Osteoblast (primary cell): ENCODE measurements at regions not wholly inside any gene's neighbourhood (a gene's known extent, or its start where the extent isn't known, plus 50 kb on each side); places are given as distances from the start of the nearest gene placed in this dataset.

ENCODE experiments used
- DNase-seq: peaks from one replicate; pipeline ENCODE4 v3.0.0; 2011; ENCODE audit warnings: low spot score, mixed read lengths; ENCODE audit not compliant: insufficient read length; ENCODE audit errors: missing footprints
- H2AFZ ChIP-seq: 2 replicates; pipeline ENCODE4 v1.6.0; 2011; ENCODE audit warnings: mild to moderate bottlenecking, low read length
- H3K27ac ChIP-seq: 2 replicates; pipeline ENCODE4 v1.5.1; 2011; ENCODE audit warnings: mild to moderate bottlenecking, low read depth, low read length, moderate library complexity
- H3K27me3 ChIP-seq: 2 replicates; pipeline ENCODE4 v1.6.0; 2012; ENCODE audit warnings: mild to moderate bottlenecking, control low read depth, inconsistent platforms, low read length, moderate library complexity; ENCODE audit not compliant: insufficient read depth
- H3K36me3 ChIP-seq: 2 replicates; pipeline ENCODE4 v1.5.1; 2011; ENCODE audit warnings: mild to moderate bottlenecking, low read length, control low read depth, moderate library complexity; ENCODE audit not compliant: insufficient read depth
- H3K4me1 ChIP-seq: 2 replicates; pipeline ENCODE4 v1.5.1; 2011; ENCODE audit warnings: mild to moderate bottlenecking, low read length, control low read depth, moderate library complexity; ENCODE audit not compliant: insufficient read depth
- H3K4me2 ChIP-seq: 2 replicates; pipeline ENCODE4 v1.6.0; 2011; ENCODE audit warnings: mild to moderate bottlenecking, low read length; ENCODE audit not compliant: insufficient read depth
- H3K4me3 ChIP-seq: fragments of 200-600 bp; sonication (generic); 3 replicates; pipeline ENCODE4 v1.5.1; 2012; ENCODE audit warnings: mild to moderate bottlenecking, low read length, inconsistent platforms; ENCODE audit not compliant: insufficient read depth
- H3K79me2 ChIP-seq: 2 replicates; pipeline ENCODE4 v1.6.0; 2012; ENCODE audit warnings: mild to moderate bottlenecking, low read length, control low read depth, inconsistent platforms; ENCODE audit not compliant: insufficient read depth
- H3K9me3 ChIP-seq: 2 replicates; pipeline ENCODE4 v1.5.1; 2011; ENCODE audit warnings: low read depth, low read length, control low read depth
- H4K20me1 ChIP-seq: 2 replicates; pipeline ENCODE4 v1.6.0; 2012; ENCODE audit warnings: mild to moderate bottlenecking, low read length, control low read depth; ENCODE audit not compliant: insufficient read depth
- CTCF ChIP-seq: IDR thresholded peaks from 2 replicates; pipeline ENCODE4 v1.5.1; 2011; ENCODE audit warnings: mild to moderate bottlenecking, low read depth, low read length, moderate library complexity; ENCODE audit errors: extremely low read depth

GRCh38 chr10:57161157-57161556, 800.1 kb upstream of the ZWINT start:
- no peak for DNase-seq

GRCh38 chr10:57145548-57145947, 784.5 kb upstream of the ZWINT start:
- H3K4me2 ChIP-seq = no peak overlapping the region
- no peak overlapping the region for H3K27ac ChIP-seq
- no peak for TF ChIP-seq CTCF
- no peak overlapping the region for H3K4me3 ChIP-seq
- no peaks in the 10 kb centered on the region for H3K36me3 ChIP-seq
- no peaks in the 10 kb centered on the region for H3K27me3 ChIP-seq
- H3K79me2 ChIP-seq = no peaks in the 10 kb centered on the region
- H4K20me1 ChIP-seq = no peaks in the 10 kb centered on the region
- H3K9me3 ChIP-seq = peaks cover 4% of the 10 kb centered on the region
- no peak overlapping the region for H2AFZ ChIP-seq
- DNase-seq = no peak
- no peaks in the 10 kb centered on the region for H3K4me1 ChIP-seq

More at GRCh38 chr10:57161157-57161556, 800.1 kb upstream of the ZWINT start:
- no peak overlapping the region for H3K4me2 ChIP-seq
- H2AFZ ChIP-seq = no peak overlapping the region
- no peaks in the 10 kb centered on the region for H3K36me3 ChIP-seq
- H3K4me1 ChIP-seq = no peaks in the 10 kb centered on the region
- H3K27ac ChIP-seq = no peak overlapping the region
- no peaks in the 10 kb centered on the region for H3K9me3 ChIP-seq
- no peak for TF ChIP-seq CTCF
- no peak overlapping the region for H3K4me3 ChIP-seq
- H3K27me3 ChIP-seq = no peaks in the 10 kb centered on the region
- H3K79me2 ChIP-seq = no peaks in the 10 kb centered on the region
- H4K20me1 ChIP-seq = no peaks in the 10 kb centered on the region

DNA sequence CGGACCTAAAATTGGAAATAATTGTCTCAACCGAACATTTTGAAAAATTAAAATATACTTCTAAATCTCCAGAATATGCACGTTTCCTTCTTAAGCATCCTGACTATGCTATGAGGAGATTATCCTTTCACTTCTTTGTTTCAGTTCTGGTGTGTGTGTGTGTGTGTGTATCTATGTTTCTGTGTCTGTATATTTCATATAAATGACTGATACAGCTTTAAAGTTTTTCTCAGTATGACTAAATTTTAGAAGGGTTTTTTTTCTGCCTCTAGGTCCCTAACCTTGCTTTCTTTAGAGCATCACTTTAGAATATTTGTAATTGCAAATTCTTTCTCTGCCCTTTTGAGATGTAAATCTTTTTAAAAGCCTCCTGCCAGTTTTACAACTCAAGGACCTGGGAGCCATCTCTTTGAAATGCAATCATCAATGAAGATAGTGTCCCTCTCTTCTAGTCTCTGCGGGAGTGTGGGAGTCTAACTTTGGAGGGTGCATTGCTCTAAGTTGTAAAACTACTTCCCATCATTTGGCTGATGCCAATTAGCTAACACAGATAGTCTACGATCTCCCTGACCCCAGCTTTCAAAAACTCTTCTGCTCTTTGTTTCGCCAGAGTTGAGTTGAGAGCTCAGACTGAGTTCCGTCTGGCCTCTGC, 782.0 kb upstream of the ZWINT start:
- no peak overlapping the region for H3K4me3 ChIP-seq
- no peak overlapping the region for H2AFZ ChIP-seq
- no peak for DNase-seq
- peaks cover 4% of the 10 kb centered on the region for H3K9me3 ChIP-seq
- H3K36me3 ChIP-seq = no peaks in the 10 kb centered on the region
- TF ChIP-seq CTCF = no peak
- H3K27me3 ChIP-seq = no peaks in the 10 kb centered on the region
- no peak overlapping the region for H3K27ac ChIP-seq
- H3K4me1 ChIP-seq = no peaks in the 10 kb centered on the region
- H3K4me2 ChIP-seq = no peak overlapping the region
- no peaks in the 10 kb centered on the region for H3K79me2 ChIP-seq
- no peaks in the 10 kb centered on the region for H4K20me1 ChIP-seq

DNA sequence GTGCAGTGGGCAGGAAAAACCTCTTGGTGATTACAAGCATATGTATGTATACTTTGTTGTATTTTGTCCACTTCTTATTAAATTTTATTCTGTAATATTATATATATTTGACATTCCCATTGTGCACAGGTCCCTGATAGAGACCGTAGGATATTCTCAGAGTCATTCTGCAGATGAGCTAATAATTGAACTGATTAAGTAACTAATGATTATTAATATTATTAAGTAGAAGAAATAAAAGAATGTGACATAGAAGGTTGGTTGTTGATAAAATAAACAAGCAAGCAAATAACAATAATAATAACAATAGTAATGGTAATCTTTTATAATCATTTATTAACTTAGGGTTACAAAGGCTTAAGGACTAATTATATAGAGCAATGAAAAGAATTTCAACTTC, 780.6 kb upstream of the ZWINT start:
- H2AFZ ChIP-seq = no peak overlapping the region
- H3K4me2 ChIP-seq = no peak overlapping the region
- no peak for TF ChIP-seq CTCF
- no peaks in the 10 kb centered on the region for H3K79me2 ChIP-seq
- no peak overlapping the region for H3K4me3 ChIP-seq
- H3K9me3 ChIP-seq = peaks cover 3% of the 10 kb centered on the region
- H3K27ac ChIP-seq = no peak overlapping the region
- H3K27me3 ChIP-seq = no peaks in the 10 kb centered on the region
- no peaks in the 10 kb centered on the region for H3K36me3 ChIP-seq
- no peak for DNase-seq
- H4K20me1 ChIP-seq = no peaks in the 10 kb centered on the region
- no peaks in the 10 kb centered on the region for H3K4me1 ChIP-seq
